Endometrium (tissue), 2 donors: ENCODE measurements at regions not wholly inside any gene's neighbourhood (a gene's known extent, or its start where the extent isn't known, plus 50 kb on each side); places are given as distances from the start of the nearest gene placed in this dataset.

Experiments
- FAIRE-seq: peaks from 2 replicates; lab custom pipeline; 2012; peaks lifted over from hg19 to GRCh38; lab: Jason Lieb, UNC
- donor health status: control.
- donor health status: control.

DNA sequence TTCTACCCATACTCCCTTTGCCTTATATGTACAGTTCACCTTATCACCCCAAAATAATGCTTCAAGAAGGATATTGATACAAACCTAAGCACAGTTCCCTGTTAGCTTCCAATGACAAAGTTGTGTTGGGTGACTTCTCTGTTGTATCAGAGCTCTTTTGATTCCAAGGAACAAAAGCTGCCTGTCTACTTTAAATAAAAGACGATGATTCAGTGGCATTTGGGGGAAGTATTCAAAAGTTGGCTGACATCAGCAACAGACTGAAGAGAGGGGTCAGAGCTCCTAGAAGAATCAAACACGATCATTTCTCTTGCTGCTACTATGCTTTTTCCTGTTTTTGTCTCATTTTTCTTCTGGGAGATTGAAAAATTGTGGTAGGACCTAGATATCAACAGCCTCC, 69.4 kb upstream of the CA10 start:
- FAIRE-seq = no peak

GRCh38 chr17:52213451-52213850, 54.9 kb upstream of the CA10 start:
- no peak for FAIRE-seq

DNA sequence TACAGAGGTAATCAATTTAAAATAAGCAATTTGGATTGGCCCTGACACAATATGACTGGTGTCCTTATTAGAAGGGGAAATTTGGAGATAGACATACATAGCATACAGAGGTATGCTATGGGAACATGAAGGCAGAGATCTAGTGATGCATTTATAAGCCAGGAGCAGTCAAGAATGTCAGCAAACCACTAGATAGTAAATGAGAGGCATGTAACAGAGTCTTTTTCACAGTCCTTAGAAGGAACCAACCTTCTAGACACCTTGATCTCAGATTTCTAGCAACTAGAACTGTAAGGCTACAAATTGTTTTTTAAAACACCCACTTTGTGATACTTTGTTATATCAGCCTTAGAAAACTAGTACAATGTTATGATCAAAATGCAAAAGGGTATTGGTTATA, 54.3 kb upstream of the CA10 start:
- FAIRE-seq = no peak

GRCh38 chr17:52209507-52209906, 51.0 kb upstream of the CA10 start:
- no peak for FAIRE-seq
